ENCODE measurements at regions not wholly inside any gene's neighbourhood (a gene's known extent, or its start where the extent isn't known, plus 50 kb on each side); places are given as distances from the start of the nearest gene placed in this dataset.

DNA sequence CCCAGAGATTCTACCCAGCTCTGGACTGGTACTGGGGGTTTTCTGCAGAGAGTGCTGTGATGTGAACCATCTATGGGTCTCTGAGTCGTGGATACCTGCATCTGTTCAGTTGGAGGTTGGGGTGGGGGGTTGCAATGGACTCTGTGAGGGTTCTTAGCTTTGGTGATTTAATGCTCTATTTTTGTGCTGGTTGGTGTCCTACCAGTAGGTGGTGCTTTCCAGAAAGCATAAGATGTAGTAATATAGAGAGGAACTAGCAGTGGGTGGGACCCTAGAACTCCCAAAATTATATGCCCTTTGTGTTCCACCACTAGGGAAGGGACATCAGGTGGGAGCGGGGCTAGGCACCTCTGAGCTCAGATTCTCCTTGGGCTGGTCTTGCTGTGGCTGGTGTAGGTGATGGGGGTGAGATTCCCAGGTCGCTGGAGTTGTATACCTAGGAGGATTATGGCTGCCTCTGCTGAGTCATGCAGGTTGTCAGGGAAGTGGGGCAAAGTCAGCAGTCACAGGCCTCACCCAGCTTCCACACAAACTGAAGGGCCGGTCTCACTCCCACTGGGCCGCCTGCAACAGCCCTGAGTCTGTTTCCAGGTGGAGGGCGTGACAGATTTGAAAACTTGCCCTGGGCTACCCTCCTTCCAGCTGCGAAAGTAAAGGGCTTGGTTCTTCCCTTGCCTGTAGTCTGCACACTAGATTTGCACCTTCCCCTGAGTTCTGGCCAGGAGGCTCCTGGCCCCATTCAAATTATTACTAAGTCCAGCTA lies 573.0 kb upstream of the SLITRK1 start:
- DNase-seq (no peak), ATAC-seq (ENCODE audit: insufficient read depth, low FRiP score) (no peak)
- Histone ChIP-seq H3K4me1 (ENCODE audit: control insufficient read depth in 5 of 5, insufficient read depth in 5 of 5, low read length in 5 of 5) (no peaks in the 10 kb centered on the region), H3K27ac (ENCODE audit: low read depth in 1 of 2, low read length in 1 of 2) (no peak overlapping the region), H3K9ac (ENCODE audit: insufficient read depth in 1 of 2, low read length in 2 of 2) (no peak overlapping the region), H3K36me3 (ENCODE audit: control insufficient read depth in 4 of 4, insufficient read depth in 4 of 4, low read length in 4 of 4) (no peaks in the 10 kb centered on the region), H3K27me3 (ENCODE audit: control insufficient read depth in 3 of 3, insufficient read depth in 3 of 3, low read length in 2 of 3) (no peaks in the 10 kb centered on the region), H3K9me3 (ENCODE audit: control insufficient read depth in 4 of 4, insufficient read depth in 3 of 4, low read length in 3 of 4) (no peaks in the 10 kb centered on the region), H3K4me3 (no peak overlapping the region)
- 86 to 87% methylated on average over 6 to 7 of the region's 7 CpGs for WGBS, 2 donors
- TF ChIP-seq, protein P1, sequence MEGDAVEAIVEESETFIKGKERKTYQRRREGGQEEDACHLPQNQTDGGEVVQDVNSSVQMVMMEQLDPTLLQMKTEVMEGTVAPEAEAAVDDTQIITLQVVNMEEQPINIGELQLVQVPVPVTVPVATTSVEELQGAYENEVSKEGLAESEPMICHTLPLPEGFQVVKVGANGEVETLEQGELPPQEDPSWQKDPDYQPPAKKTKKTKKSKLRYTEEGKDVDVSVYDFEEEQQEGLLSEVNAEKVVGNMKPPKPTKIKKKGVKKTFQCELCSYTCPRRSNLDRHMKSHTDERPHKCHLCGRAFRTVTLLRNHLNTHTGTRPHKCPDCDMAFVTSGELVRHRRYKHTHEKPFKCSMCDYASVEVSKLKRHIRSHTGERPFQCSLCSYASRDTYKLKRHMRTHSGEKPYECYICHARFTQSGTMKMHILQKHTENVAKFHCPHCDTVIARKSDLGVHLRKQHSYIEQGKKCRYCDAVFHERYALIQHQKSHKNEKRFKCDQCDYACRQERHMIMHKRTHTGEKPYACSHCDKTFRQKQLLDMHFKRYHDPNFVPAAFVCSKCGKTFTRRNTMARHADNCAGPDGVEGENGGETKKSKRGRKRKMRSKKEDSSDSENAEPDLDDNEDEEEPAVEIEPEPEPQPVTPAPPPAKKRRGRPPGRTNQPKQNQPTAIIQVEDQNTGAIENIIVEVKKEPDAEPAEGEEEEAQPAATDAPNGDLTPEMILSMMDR (IDR thresholded peaks at IDR 0.05; ENCODE audit: control extremely low read depth, extremely low read depth): no peak

DNA sequence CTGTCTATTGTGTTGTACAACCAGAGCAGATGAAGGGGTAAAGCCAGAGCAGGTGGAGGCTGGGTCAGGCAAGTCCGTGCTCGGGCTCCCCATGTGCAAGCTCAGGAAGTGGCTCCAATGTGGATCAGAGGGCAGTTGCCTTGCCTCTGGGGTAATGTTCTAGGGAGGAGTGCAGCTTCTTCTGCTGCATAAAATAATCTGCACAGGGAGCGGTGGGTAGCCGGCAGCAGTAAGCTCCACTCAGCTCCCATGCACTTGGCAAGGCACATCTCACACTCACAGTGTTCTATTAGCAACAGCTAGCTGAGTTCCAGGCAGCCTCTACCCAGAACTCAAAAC lies 565.3 kb upstream of the SLITRK1 start:
- DNase-seq (no peak), ATAC-seq (ENCODE audit: insufficient read depth, low FRiP score) (no peak)
- TF ChIP-seq, protein P1 (IDR thresholded peaks at IDR 0.05; ENCODE audit: control extremely low read depth, extremely low read depth): no peak
- no peaks in the 10 kb centered on the region for H3K27me3 ChIP-seq (ENCODE audit: control insufficient read depth in 3 of 3, insufficient read depth in 3 of 3, low read length in 2 of 3)
- no peak overlapping the region for H3K4me3 ChIP-seq
- WGBS, 2 donors: 94 to 98% methylated on average over 4 of the region's 4 CpGs
- H3K9me3 ChIP-seq (ENCODE audit: control insufficient read depth in 4 of 4, insufficient read depth in 3 of 4, low read length in 3 of 4): peaks cover 0 to 11% (median 0%) of the 10 kb centered on the region in 4 donors
- H3K4me1 ChIP-seq (ENCODE audit: control insufficient read depth in 5 of 5, insufficient read depth in 5 of 5, low read length in 5 of 5): no peaks in the 10 kb centered on the region
- H3K36me3 ChIP-seq (ENCODE audit: control insufficient read depth in 4 of 4, insufficient read depth in 4 of 4, low read length in 4 of 4): no peaks in the 10 kb centered on the region
- no peak overlapping the region for H3K27ac ChIP-seq (ENCODE audit: low read depth in 1 of 2, low read length in 1 of 2)
- H3K9ac ChIP-seq (ENCODE audit: insufficient read depth in 1 of 2, low read length in 2 of 2): no peak overlapping the region

DNA sequence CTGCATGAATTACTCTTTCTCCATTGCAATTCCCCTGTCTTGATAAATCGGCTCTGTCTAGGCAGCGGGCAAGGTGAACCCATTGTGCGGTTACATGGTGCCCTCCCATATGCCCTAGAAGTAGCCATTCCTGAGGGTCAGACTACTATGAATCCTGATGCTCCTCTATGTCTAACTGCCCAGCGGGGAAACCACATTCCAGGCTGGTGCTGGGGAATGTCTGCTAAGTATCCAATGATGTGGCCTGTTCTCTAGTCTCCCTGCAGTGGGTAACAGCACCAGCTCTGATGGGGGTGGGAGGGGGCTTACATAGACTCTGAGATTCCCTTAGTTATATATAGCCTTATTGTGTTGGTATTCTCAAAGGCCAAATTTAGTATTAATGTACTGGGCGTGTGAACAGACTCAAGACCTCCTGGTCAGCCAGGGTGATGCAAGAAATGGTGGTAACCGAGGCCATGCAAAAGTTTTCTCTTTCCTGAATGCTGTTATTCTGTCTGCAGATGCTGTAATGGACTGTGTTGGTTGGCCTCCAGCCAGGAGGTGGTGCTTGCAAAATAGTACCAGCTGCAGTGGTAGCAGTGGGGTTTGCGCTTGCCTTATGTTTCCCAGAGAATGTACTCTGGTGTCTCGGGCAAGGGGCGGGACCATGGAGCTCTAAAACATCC lies 564.8 kb upstream of the SLITRK1 start:
- Histone ChIP-seq H3K9ac (ENCODE audit: insufficient read depth in 1 of 2, low read length in 2 of 2) (no peak overlapping the region), H3K4me1 (ENCODE audit: control insufficient read depth in 5 of 5, insufficient read depth in 5 of 5, low read length in 5 of 5) (no peaks in the 10 kb centered on the region), H3K9me3 (ENCODE audit: control insufficient read depth in 4 of 4, insufficient read depth in 3 of 4, low read length in 3 of 4) (peaks cover 0 to 11% (median 0%) of the 10 kb centered on the region in 4 donors), H3K27me3 (ENCODE audit: control insufficient read depth in 3 of 3, insufficient read depth in 3 of 3, low read length in 2 of 3) (no peaks in the 10 kb centered on the region), H3K4me3 (no peak overlapping the region), H3K36me3 (ENCODE audit: control insufficient read depth in 4 of 4, insufficient read depth in 4 of 4, low read length in 4 of 4) (no peaks in the 10 kb centered on the region), H3K27ac (ENCODE audit: low read depth in 1 of 2, low read length in 1 of 2) (no peak overlapping the region)
- DNase-seq (peak in 2 of 3 donors; percentile 1 to 18), ATAC-seq (ENCODE audit: insufficient read depth, low FRiP score) (no peak)
- TF ChIP-seq, protein P1 (IDR thresholded peaks at IDR 0.05; ENCODE audit: control extremely low read depth, extremely low read depth): no peak
- WGBS, 2 donors: 87 to 91% methylated on average over 9 of the region's 9 CpGs

All from lung (tissue), 11 donors.